ENCODE measurements at regions not wholly inside any gene's neighbourhood (a gene's known extent, or its start where the extent isn't known, plus 50 kb on each side); places are given as distances from the start of the nearest gene placed in this dataset.

DNA sequence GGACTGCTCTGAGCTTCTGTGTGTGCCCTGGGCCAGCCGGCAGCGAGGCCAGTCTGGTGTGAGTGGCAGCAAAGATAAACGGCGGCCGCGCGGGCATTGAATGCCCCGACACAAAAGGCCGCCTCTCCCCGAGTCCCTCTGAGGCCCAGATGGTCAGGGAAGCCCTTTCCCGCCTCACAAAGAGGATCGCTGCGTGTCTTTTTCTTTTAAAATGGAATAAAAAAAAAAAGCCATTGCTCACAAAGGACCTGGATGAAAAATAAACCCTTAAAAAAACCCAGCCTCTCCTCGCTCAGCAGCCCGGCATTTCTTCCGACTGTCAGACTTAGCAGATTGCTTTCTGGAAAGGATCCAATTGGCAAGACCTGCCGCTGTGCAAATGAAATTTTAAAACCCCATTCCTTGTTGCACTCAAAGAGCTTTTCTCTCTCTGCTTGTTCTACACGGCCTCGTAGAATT lies 578.7 kb downstream of the BCOR start:
- DNase-seq, result no peak

DNA sequence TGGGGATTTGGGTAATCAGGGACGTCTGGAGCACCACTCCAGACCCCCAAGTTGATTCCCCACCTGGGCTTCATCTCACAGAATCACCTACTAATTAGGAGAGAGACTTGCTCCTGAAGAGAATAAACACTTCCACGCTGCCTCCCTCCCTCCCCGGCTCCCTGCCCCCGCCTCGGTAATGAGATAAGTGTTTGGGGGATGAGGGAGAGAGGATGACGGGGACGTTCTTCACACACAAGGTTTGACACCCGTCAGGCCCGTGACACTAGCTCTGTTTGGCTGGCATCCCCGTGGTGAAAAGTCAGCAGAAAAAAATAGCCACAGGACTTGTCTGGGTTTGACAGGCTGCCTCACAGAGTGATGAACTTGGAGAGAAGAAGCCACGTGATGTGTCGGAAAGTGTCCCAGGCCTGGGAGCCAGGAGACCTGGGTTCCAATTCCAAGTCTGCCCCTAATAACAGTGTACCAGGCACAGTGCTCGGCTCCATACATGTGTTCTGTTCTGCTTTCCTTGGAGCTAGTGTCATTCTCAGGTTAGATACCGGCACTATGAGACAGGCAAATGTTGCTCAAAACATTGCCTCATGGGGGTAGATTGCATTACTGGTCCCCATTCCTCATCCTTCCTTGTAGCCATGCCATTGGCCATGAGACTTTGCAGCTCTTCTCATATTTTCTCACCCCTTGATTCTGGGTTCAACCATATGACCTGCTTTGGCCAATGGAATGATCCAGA lies 578.0 kb downstream of the BCOR start:
- DNase-seq, result no peak

DNA sequence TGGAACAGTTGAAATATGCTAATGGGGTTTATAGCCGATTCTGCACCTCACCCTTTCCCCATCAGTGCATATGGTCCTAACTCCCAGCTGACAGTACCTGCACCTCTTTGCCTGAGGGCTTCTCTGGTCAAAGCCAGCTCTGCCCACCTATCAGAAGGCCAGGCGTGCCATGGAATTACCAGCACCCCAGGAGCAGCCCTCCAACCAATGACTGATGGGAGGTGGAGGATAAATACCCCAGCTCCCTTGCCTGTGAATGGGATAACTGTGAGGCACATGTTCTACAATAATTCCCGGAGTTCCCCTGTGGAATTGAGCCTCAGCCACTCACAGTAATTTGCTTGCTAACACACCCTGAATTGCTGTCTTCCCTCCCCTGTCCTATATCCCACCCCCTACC lies 572.0 kb downstream of the BCOR start:
- DNase-seq, result no peak

DNA sequence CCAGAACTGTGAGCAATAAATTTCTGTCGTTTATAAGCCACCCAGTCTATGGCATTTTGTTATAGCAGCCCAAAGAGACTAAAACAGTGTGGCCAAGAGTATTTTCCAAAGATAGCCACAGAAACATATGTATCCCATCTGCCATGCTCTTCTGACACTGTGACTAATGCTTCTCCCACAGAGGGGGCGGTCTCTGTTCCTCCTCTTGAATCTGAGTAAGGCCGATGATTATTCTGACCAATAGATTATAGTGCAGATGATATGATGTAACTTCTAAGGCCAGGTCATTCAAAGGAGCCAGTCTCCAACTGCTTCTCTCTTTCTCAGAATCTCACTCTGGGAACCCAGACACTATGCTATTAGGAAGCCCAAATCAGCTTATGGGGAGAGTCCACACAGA lies 570.7 kb downstream of the BCOR start:
- no peak for DNase-seq

DNA sequence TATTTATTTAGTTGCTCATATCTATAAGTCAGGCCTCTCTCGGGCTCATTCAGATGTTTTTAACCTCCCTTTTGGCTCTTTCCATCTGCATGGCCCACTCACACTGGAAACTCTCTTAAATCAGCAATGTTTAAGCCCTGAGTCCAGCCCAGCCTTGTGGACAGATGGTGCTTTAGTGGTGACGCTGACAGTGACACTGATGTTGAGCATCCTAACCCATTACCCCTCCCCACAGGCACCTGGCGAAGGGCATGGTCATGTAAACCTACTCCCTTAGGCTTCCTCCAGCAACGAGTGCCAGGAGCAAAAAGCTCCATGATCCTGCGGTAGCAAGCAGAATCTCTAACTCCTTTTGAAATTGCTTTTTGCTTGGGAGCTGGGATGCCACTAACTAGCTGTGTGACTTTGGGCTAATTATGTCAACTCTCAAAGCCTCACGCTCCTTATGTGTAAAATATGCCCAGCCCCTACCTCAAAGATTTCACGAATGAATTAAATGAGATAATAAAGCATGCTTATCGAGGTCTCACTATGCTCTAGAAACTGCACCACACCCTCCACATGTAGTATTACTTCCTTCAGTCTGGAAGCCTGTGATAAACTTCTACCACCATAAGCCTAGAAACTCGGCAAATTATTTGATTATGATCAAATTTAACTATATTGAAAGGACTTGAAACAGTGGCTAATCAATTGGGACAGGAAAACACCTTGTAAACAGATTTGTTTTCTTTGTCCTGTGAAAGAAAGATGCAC lies 569.4 kb downstream of the BCOR start:
- no peak for DNase-seq

DNA sequence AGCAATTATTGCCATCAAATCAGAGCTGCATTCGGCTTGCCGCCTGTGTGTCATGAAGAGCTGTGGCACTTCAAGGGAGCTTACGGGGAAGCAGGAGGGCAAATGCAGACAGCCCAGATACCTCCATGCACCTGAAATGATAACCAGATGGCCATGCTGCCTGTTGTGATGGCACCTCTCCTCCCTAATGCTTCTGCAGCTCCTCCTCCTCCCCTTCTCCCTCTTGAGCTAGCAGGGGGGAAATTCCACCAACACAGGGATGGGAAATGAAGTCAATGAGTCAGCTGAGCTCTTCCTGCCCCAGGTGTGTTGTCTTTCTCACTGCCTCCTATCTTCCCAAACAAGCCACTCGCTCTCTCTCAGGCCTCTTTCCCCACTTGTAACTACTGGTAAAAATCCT lies 565.0 kb downstream of the BCOR start:
- no peak for DNase-seq

DNA sequence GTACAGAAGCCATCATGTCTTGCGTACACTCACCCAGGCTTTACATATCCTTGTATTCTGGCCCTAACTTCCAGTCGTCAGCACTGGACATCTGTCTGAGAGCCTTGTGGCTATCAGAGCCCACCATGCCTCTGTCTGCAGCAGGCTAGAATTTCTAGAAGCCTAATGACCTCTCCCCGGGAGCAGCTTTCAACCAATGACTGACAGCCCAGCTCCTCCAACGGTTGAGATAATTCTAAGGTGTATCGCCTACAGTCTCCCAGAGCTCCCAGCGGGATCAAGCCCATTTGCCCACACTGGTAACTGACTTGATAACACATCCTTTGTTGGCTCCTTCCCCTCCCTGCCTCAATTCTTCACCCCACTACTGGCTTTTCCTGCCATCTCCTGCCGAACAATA lies 562.8 kb downstream of the BCOR start:
- no peak for DNase-seq

DNA sequence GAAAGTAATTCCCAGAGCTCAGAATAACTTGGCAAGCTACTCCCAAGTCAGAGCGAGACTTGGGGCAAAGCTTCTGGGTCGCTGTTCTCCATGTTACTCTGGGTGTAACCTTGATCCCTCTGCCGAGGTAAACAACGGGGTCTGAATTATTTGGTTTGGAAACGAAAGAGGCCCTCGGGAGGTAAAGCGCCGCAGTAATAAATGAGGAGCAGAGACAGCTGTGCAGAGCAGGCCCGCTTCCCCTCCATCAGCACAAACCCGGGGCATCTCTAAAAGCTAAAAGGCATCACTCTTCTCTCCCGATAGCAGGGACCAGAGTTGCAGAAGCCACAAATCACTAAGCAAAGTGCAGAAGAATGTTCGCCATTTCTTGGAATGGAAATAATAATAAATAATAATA lies 561.5 kb downstream of the BCOR start:
- DNase-seq, result no peak

DNA sequence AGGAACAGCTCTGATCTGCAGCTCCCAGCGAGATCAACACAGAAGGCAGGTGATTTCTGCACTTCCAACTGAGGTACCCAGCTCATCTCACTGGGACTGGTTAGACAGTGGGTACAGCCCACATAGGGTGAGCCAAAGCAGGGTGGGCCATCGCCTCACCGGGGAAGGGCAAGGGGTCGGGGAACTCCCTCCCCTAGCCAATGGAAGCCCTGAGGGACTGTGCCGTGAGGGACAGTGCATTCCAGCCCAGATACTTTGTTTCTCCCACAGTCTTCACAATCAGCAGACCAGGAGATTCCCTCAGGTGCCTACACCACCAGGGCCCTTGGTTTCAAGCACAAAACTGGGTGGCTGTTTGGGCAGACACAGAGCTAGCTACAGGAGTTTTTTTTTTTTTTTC lies 555.9 kb downstream of the BCOR start:
- DNase-seq, result no peak

DNA sequence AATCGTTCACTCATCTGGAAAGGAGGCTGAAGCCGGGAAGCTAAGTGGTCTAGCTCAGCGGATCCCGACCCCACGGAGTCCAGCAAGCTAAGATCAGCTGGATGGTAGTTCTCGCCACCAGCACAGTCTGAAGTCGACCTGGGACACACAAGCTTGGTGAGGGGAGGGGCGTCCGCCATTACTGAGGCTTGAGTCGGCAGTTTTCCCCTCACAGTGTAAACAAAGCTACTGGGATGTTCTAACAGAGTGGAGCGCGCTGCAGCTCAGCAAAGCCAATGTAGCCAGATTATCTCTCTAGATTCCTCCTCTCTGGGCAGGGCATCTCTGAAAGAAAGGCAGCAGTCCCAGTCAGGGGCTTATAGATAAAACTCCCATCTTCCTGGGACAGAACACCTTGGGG lies 555.4 kb downstream of the BCOR start:
- DNase-seq, result no peak

DNA sequence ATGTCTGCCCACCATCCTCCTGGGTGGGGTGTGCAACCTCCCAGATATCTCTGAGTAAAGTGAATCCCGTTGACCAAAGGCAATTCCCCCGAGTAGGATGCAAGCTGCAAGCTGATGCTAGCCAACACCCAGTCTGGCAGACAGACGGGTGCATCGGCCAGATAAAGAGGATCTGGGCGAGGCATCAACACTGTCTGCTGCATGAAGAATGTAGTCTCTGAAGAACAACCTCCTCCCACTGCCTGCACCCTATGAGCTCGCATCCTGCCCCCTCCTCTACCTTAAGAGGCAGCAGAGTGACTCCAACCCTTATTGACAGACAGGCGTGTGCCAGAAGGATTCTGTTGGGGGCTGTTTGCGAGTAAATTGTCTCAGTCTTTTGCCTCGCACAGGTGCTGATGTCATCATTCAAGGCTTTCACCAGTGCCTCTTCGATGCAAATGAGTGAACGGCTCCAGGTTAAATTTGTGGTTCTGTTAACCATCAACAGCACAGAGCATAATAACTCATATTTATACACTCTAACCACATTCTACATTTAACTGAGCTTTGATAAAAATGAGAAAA lies 546.9 kb downstream of the BCOR start:
- no peak for DNase-seq

DNA sequence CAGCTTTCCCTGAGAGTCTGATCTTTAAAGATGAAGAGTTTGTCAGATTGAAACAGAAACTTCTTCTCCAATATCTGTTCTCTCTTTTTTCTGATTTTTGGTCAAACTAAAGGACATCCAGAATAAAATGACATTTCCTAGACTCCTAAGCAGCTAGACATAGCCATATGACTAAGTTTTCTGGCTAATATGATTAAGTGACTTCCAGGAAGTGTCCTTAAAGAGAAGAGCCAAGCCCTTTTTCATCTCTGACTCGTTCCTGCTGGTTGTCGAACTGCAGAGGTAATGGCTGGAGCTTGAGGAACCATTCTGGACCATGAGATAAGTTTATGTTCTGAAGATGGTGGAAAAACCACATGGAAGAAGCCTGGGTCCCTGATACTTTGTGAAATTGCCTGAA lies 546.0 kb downstream of the BCOR start:
- no peak for DNase-seq

DNA sequence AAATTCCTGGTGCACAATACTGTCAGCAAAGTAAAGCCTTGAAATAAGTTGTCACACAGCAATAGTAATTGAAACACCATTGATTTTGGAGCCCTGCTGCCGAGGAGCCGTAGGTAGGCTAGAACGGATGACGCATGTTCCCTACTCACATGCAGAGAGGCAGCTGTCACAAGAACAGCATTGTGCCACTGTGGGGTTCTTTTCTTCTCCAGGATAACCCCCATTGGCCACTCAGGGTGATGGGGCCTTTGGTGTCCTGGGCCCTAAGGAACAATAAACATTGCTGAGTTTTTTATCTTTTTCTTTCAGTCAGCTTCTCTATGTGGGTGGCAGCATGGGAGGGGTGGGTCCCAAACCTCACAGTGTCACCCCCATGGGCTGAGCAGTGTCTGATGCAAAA lies 542.3 kb downstream of the BCOR start:
- DNase-seq, result no peak

DNA sequence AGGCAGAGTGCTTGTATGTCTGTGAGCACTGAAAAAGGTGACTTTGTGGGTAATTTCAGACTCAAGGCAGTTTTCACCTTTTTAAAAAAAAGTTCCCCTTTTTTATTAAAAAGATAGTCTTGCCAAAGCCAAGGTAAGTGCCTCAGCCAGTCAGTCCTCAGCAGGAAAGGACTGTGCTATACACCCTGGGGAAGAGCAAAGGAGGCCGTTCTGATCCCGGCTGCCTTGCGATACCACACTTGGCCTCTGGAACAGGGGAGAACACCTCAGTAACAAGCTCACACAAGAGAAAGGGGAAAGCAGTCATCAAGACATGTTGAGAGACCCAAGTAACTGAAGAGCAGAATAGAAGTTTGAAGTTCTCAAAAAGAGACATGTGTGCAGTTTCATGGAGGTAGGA lies 541.7 kb downstream of the BCOR start:
- no peak for DNase-seq

DNA sequence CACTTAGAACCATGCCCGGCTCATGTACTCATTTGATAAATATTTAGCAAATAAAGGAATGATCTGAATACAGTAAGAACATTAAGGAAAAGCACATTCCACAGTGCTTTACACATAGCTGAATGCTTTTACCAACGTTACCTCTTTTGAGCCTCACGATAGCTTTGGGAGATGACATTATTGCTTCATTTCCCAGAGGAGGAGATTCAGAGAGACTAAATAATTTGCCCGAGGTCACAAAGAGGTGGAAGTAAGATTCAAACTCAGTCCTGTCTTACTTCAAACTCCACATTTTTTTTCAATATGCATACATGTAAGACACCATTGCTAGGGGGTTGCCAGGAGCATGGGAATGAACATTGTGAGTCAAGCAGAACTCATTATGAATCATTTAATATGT lies 538.5 kb downstream of the BCOR start:
- DNase-seq, result no peak

DNA sequence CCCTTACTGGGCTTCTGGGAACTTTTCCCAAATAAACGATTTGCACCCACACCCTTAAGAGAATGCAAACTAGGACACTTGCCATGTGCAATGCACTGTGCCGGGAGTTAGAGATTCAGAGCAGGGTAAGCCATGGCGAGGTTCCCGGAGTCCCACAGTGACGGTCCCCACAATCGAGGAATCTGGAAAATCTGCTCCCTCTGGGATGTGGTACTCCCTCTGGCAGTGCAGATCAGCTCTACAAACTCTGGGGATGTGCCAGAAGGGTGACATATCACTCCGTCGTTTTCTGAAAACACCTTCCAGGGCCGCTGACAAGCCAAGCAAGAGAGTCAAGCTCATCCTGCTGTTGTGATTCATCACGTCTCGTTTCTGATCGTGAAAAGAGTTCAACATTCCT lies 537.5 kb downstream of the BCOR start:
- DNase-seq, result no peak

DNA sequence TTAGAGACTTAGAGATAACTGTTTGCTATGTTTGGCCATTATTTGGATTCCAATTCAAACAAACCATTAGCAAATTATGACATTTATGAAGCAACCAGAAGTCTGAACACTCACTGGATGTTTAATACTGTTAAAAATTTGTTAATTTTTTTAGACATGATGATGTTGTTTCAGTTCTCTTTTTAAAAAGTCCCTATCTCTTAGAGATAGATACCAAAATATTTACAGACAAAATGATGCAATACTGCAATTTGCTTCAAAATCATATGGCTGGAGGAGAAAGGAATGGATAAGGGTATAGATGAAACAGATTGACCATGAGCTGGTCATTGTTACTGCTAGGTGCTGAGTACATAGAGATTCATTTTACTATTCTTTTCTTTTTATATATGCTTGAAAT lies 534.6 kb downstream of the BCOR start:
- DNase-seq, result no peak

DNA sequence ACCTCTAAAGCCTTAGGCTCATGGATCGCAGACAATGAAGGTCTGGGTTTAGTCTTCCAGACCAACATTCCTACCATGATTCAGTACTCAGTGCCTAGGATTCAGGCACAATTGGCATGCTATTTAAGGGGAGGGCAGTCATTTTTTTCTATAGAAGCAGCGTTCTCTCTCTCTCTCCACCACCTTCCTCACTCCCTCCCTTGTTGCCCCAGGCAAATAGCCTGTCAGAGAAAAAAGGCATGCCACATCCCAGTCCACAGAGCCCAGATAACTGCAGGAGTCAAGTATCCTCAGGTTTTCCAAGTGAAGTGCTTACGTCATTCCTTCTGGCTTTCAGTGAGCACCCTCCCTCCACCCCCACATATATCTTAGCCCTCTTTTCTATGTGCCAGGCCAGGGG lies 533.0 kb downstream of the BCOR start:
- DNase-seq, result no peak

DNA sequence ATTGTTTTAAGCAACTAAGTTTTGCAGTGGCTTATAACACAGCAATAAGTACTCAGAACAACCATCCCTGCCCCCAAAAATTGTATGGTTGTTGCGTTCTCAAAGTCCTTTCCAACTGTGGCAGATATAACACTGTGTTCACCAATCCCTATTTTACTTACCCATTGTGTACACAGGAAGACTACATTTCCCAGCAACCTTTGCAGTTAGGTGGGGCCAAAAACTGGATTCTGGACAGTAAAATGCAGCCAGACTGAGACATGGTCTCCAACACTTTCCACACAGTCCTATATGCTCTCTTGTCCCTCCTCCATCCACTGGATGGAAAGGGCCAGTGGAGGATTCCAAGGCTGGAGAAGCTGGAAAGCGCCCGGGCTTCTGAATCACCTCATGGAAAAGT lies 523.6 kb downstream of the BCOR start:
- DNase-seq, result no peak

DNA sequence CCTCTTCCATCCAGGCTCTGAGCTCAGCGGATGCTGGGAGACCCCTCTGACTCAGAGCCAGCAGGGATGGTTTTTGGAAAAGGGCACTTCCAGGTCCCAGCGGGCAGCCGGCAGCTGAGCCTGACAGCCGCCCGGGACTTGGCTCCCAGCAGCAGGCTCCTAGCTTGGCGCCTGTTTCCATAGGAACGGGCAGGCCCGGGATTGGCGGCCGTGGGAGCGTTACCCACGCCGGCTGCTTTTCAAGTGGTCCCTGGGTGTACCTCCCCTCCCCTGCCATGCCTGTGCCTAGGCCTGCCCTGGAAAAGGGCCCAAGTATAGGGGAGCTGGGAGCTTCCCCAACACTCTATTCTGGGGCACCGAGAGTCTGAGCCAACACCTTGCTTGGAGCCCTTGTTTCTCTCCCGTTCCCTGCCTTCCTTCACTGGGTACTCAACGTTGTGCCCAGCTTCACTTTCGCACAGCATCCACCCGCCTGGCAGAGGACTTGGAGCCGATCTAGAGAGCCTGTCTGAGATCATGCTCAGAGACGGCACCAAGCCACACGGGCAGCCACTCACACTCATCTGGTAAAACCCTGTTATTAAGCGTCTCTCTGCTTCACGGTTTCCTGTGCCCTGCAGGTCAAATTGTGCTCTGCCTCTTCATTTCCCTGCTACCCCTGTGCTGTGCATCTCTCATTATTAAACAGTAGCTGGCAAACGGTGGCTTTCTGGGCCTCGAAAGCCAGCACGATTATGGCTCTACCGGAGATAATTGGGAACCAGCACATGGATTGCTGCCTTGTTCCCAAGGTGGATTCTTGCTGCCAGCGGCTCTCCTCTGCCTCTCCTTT lies 521.5 kb downstream of the BCOR start:
- no peak for DNase-seq

DNA sequence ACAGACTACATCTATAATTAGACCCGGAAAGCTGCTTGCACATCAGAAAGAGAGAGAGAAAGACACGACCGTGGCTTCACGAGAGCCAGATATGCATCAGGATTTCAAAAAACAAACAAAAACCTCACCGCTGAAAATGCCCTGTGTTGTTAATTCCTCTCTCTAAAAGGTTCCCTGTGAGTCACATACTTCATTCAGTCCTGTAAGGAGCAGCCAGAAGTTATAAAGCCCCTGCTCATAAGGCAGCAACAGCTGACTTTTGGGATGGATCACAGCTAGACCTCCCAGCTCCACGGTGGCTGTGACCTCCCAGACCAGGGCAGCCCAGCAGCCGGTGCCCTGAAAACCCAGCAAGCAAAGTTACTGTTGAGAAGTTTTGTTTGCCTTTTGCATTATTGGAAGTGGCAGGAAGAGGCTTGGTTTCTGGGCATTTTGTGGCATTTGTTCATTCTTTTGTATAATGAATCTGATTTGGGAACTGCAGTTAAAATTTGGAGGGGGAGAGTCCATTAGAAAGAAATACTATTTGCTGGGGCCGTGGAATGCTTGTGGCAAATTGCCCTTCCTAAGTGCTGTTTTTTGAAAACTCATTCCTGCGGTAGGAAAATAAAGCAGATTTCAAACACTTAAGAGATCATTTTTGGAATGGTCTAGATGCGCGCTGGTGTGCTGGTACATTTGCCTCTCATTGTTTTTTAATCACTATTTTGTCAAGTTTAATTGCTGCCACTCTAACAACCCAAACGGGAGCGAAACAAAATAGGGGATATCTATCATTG lies 520.4 kb downstream of the BCOR start:
- no peak for DNase-seq

Measured in CD4-positive, alpha-beta T cell treated with Interleukin-1 beta for 1 hour (primary cell).